Ishikawa (cell line): ENCODE measurements at regions not wholly inside any gene's neighbourhood (a gene's known extent, or its start where the extent isn't known, plus 50 kb on each side); places are given as distances from the start of the nearest gene placed in this dataset.

Experiments
- CEBPB ChIP-seq: IDR thresholded peaks from 2 replicates; pipeline ENCODE4 v1.6.1; 2012
- EGR1 ChIP-seq: IDR thresholded peaks from 2 replicates; pipeline ENCODE4 v1.6.1; 2012
- EP300 ChIP-seq: IDR thresholded peaks from 2 replicates; pipeline ENCODE4 v1.6.1; 2012; ENCODE audit warnings: borderline replicate concordance
- FOXM1 ChIP-seq: IDR thresholded peaks from 2 replicates; pipeline ENCODE4 v1.6.1; 2012; ENCODE audit warnings: low read depth, borderline replicate concordance
- MAX ChIP-seq: IDR thresholded peaks from 2 replicates; pipeline ENCODE4 v1.6.1; 2012
- NFIC ChIP-seq: IDR thresholded peaks from 2 replicates; pipeline ENCODE4 v1.6.1; 2012
- RAD21 ChIP-seq: IDR thresholded peaks from 2 replicates; pipeline ENCODE4 v1.6.1; 2012; ENCODE audit warnings: low read depth
- REST ChIP-seq: IDR thresholded peaks from 2 replicates; pipeline ENCODE4 v1.6.1; 2012; ENCODE audit warnings: low read depth, mild to moderate bottlenecking
- TAF1 ChIP-seq: IDR thresholded peaks from 2 replicates; pipeline ENCODE4 v1.6.1; 2012; ENCODE audit warnings: low read depth, mild to moderate bottlenecking
- TCF12 ChIP-seq: IDR thresholded peaks from 2 replicates; pipeline ENCODE4 v1.6.1; 2012; ENCODE audit warnings: low read depth
- TEAD4 ChIP-seq: IDR thresholded peaks from 2 replicates; pipeline ENCODE4 v1.6.1; 2012
- YY1 ChIP-seq: IDR thresholded peaks from 2 replicates; pipeline ENCODE4 v1.6.1; 2012; ENCODE audit warnings: low read depth
- ZBTB7A ChIP-seq: IDR thresholded peaks from 2 replicates; pipeline ENCODE4 v1.6.1; 2012; ENCODE audit warnings: low read depth

GRCh38 chr15:83356501-83357399, 72.3 kb upstream of the BNC1 start:
- no peak for TF ChIP-seq TCF12
- no peak for TF ChIP-seq CEBPB
- no peak for TF ChIP-seq REST
- TF ChIP-seq YY1, result no peak
- TF ChIP-seq ZBTB7A, result no peak
- TF ChIP-seq FOXM1, result no peak
- TF ChIP-seq RAD21, result no peak
- no peak for TF ChIP-seq TAF1
- no peak for TF ChIP-seq NFIC
- no peak for TF ChIP-seq MAX
- TF ChIP-seq TEAD4, result no peak
- no peak for TF ChIP-seq EGR1
- no peak for TF ChIP-seq EP300
